Immature natural killer cell (primary cell): ENCODE measurements at regions not wholly inside any gene's neighbourhood (a gene's known extent, or its start where the extent isn't known, plus 50 kb on each side); places are given as distances from the start of the nearest gene placed in this dataset.
"Not testable (repeated sequence)": the region's sequence is repeated elsewhere in the genome, so short reads cannot be mapped to it uniquely, and the experiment has no call there.

ENCODE experiments used
- DNase-seq, 3 donors: peaks; one replicate each; pipeline ENCODE4 v3.0.0; 2022; ENCODE audit warnings: mixed read lengths in 1 of 3
- H3K27ac Mint-ChIP-seq, 6 donors: one replicate each; pipeline ENCODE4 v1.8.0; 2020; ENCODE audit warnings: mixed read lengths in 6 of 6, mild to moderate bottlenecking in 5 of 6, inconsistent platforms in 4 of 6, moderate library complexity in 3 of 6
- H3K27me3 Mint-ChIP-seq, 3 donors: one replicate each; pipeline ENCODE4 v1.8.0; 2020 to 2021; ENCODE audit warnings: low read depth in 3 of 3, mild to moderate bottlenecking in 3 of 3, mixed read lengths in 3 of 3, moderate library complexity in 3 of 3, inconsistent platforms in 1 of 3
- H3K36me3 Mint-ChIP-seq, 3 donors: one replicate each; pipeline ENCODE4 v1.8.0; 2020; ENCODE audit warnings: mixed read lengths in 3 of 3, inconsistent platforms in 2 of 3, mild to moderate bottlenecking in 2 of 3
- H3K4me1 Mint-ChIP-seq, 2 donors: one replicate each; pipeline ENCODE4 v1.8.0; 2020; ENCODE audit warnings: inconsistent platforms in 2 of 2, mild to moderate bottlenecking in 2 of 2, mixed read lengths in 2 of 2, moderate library complexity in 1 of 2
- H3K4me3 Mint-ChIP-seq, 5 donors: one replicate each; pipeline ENCODE4 v1.8.0; 2020; ENCODE audit warnings: mild to moderate bottlenecking in 5 of 5, mixed read lengths in 5 of 5, inconsistent platforms in 3 of 5, moderate library complexity in 3 of 5
- H3K9me3 Mint-ChIP-seq, 6 donors: one replicate each; pipeline ENCODE4 v1.8.0; 2020; ENCODE audit warnings: mild to moderate bottlenecking in 6 of 6, mixed read lengths in 6 of 6, inconsistent platforms in 4 of 6, moderate library complexity in 3 of 6

- not testable (repeated sequence) for H3K4me1 Mint-ChIP-seq, H3K27me3 Mint-ChIP-seq, H3K36me3 Mint-ChIP-seq, H3K4me3 Mint-ChIP-seq, DNase-seq, H3K27ac Mint-ChIP-seq
- H3K9me3 Mint-ChIP-seq: peaks cover 0 to 22% (median 9%) of the 10 kb centered on the region in 6 donors
Observed at GRCh38 chr18:66866427-66866940, 262.6 kb upstream of the CDH19 start.

- Mint-ChIP-seq H3K4me1 (no peaks in the 10 kb centered on the region), H3K27me3 (peaks cover 0 to 2% (median 0%) of the 10 kb centered on the region in 3 donors), H3K36me3 (no peaks in the 10 kb centered on the region), H3K9me3 (peaks cover 4 to 55% (median 17%) of the 10 kb centered on the region in 6 donors), H3K27ac (no peak overlapping the region), H3K4me3 (no peak overlapping the region)
- no peak for DNase-seq
Observed at GRCh38 chr18:66838340-66838987, 234.6 kb upstream of the CDH19 start.

- H3K4me3 Mint-ChIP-seq: no peak overlapping the region
- H3K9me3 Mint-ChIP-seq: peaks cover 6 to 44% (median 21%) of the 10 kb centered on the region in 6 donors
- H3K27ac Mint-ChIP-seq: no peak overlapping the region
- H3K36me3 Mint-ChIP-seq: no peaks in the 10 kb centered on the region
- DNase-seq: no peak
- H3K27me3 Mint-ChIP-seq: peaks cover 0 to 6% (median 1%) of the 10 kb centered on the region in 3 donors
- no peaks in the 10 kb centered on the region for H3K4me1 Mint-ChIP-seq
Observed at GRCh38 chr18:66833646-66834045, 229.8 kb upstream of the CDH19 start.

- no peak for DNase-seq
- Mint-ChIP-seq H3K27me3 (peaks cover 0 to 2% (median 1%) of the 10 kb centered on the region in 3 donors), H3K4me1 (no peaks in the 10 kb centered on the region), H3K36me3 (no peaks in the 10 kb centered on the region), H3K4me3 (no peak overlapping the region), H3K9me3 (peaks cover 2 to 61% (median 24%) of the 10 kb centered on the region in 6 donors), H3K27ac (no peak overlapping the region)
Observed at GRCh38 chr18:66826211-66826610, 222.3 kb upstream of the CDH19 start.

- no peak overlapping the region for H3K4me3 Mint-ChIP-seq
- H3K4me1 Mint-ChIP-seq: no peaks in the 10 kb centered on the region
- H3K27ac Mint-ChIP-seq: no peak overlapping the region
- peaks cover 2 to 60% (median 22%) of the 10 kb centered on the region in 6 donors for H3K9me3 Mint-ChIP-seq
- DNase-seq: no peak
- H3K36me3 Mint-ChIP-seq: no peaks in the 10 kb centered on the region
- H3K27me3 Mint-ChIP-seq: no peaks in the 10 kb centered on the region
Observed at GRCh38 chr18:66825347-66825746, 221.5 kb upstream of the CDH19 start.

- H3K4me3 Mint-ChIP-seq: no peak overlapping the region
- H3K36me3 Mint-ChIP-seq: no peaks in the 10 kb centered on the region
- DNase-seq: no peak
- no peaks in the 10 kb centered on the region for H3K4me1 Mint-ChIP-seq
- no peak overlapping the region for H3K27ac Mint-ChIP-seq
- H3K9me3 Mint-ChIP-seq: peaks cover 4 to 50% (median 12%) of the 10 kb centered on the region in 6 donors
- no peaks in the 10 kb centered on the region for H3K27me3 Mint-ChIP-seq
Observed at GRCh38 chr18:66819235-66819634, 215.3 kb upstream of the CDH19 start.

- H3K4me1 Mint-ChIP-seq: no peaks in the 10 kb centered on the region
- H3K36me3 Mint-ChIP-seq: no peaks in the 10 kb centered on the region
- DNase-seq: no peak
- H3K9me3 Mint-ChIP-seq: peaks cover 6 to 48% (median 18%) of the 10 kb centered on the region in 6 donors
- no peak overlapping the region for H3K27ac Mint-ChIP-seq
- no peaks in the 10 kb centered on the region for H3K27me3 Mint-ChIP-seq
- no peak overlapping the region for H3K4me3 Mint-ChIP-seq
Observed at GRCh38 chr18:66813138-66813537, 209.2 kb upstream of the CDH19 start.

GRCh38 chr18:66795051-66795450 is 191.2 kb upstream of the CDH19 start:
- H3K36me3 Mint-ChIP-seq: no peaks in the 10 kb centered on the region
- H3K27me3 Mint-ChIP-seq: no peaks in the 10 kb centered on the region
- DNase-seq: no peak
- peaks cover 0 to 18% (median 6%) of the 10 kb centered on the region in 6 donors for H3K9me3 Mint-ChIP-seq
- H3K27ac Mint-ChIP-seq: no peak overlapping the region
- H3K4me1 Mint-ChIP-seq: no peaks in the 10 kb centered on the region
- no peak overlapping the region for H3K4me3 Mint-ChIP-seq

- Mint-ChIP-seq H3K27me3 (peaks cover 0 to 4% (median 0%) of the 10 kb centered on the region in 3 donors), H3K4me1 (no peaks in the 10 kb centered on the region), H3K9me3 (peaks cover 2 to 19% (median 9%) of the 10 kb centered on the region in 6 donors), H3K4me3 (no peak overlapping the region), H3K27ac (no peak overlapping the region), H3K36me3 (no peaks in the 10 kb centered on the region)
- DNase-seq: no peak
Observed at GRCh38 chr18:66792466-66792865, 188.6 kb upstream of the CDH19 start.

- no peaks in the 10 kb centered on the region for H3K4me1 Mint-ChIP-seq
- DNase-seq: no peak
- peaks cover 8 to 37% (median 13%) of the 10 kb centered on the region in 6 donors for H3K9me3 Mint-ChIP-seq
- peaks cover 0 to 2% (median 0%) of the 10 kb centered on the region in 3 donors for H3K27me3 Mint-ChIP-seq
- H3K27ac Mint-ChIP-seq: no peak overlapping the region
- no peak overlapping the region for H3K4me3 Mint-ChIP-seq
- no peaks in the 10 kb centered on the region for H3K36me3 Mint-ChIP-seq
Observed at GRCh38 chr18:66780609-66781008, 176.7 kb upstream of the CDH19 start.

GRCh38 chr18:66778048-66778447 is 174.2 kb upstream of the CDH19 start:
- Mint-ChIP-seq H3K4me1 (no peaks in the 10 kb centered on the region), H3K36me3 (no peaks in the 10 kb centered on the region), H3K27me3 (peaks cover 0 to 2% (median 0%) of the 10 kb centered on the region in 3 donors), H3K27ac (no peak overlapping the region), H3K4me3 (no peak overlapping the region), H3K9me3 (peaks cover 9 to 53% (median 20%) of the 10 kb centered on the region in 6 donors)
- DNase-seq: no peak

GRCh38 chr18:66769375-66769774 is 165.5 kb upstream of the CDH19 start:
- Mint-ChIP-seq H3K27ac (no peak overlapping the region), H3K36me3 (no peaks in the 10 kb centered on the region), H3K4me1 (no peaks in the 10 kb centered on the region), H3K9me3 (peaks cover 15 to 47% (median 18%) of the 10 kb centered on the region in 6 donors), H3K4me3 (no peak overlapping the region), H3K27me3 (no peaks in the 10 kb centered on the region)
- DNase-seq: no peak

GRCh38 chr18:66764230-66764629 is 160.3 kb upstream of the CDH19 start:
- Mint-ChIP-seq H3K4me3 (no peak overlapping the region), H3K4me1 (no peaks in the 10 kb centered on the region), H3K27me3 (no peaks in the 10 kb centered on the region), H3K36me3 (no peaks in the 10 kb centered on the region), H3K9me3 (peaks cover 7 to 51% (median 15%) of the 10 kb centered on the region in 6 donors), H3K27ac (no peak overlapping the region)
- DNase-seq: no peak

- H3K27ac Mint-ChIP-seq: no peak overlapping the region
- no peaks in the 10 kb centered on the region for H3K27me3 Mint-ChIP-seq
Observed at GRCh38 chr18:66761166-66761565, 157.3 kb upstream of the CDH19 start.

GRCh38 chr18:66760559-66760958 is 156.7 kb upstream of the CDH19 start:
- Mint-ChIP-seq H3K27ac (no peak overlapping the region), H3K4me1 (no peaks in the 10 kb centered on the region), H3K27me3 (no peaks in the 10 kb centered on the region), H3K9me3 (peaks cover 0 to 54% (median 12%) of the 10 kb centered on the region in 6 donors), H3K36me3 (no peaks in the 10 kb centered on the region), H3K4me3 (no peak overlapping the region)
- no peak for DNase-seq

More at GRCh38 chr18:66761166-66761565, 157.3 kb upstream of the CDH19 start:
- DNase-seq: no peak
- Mint-ChIP-seq H3K4me3 (no peak overlapping the region), H3K4me1 (no peaks in the 10 kb centered on the region), H3K9me3 (peaks cover under 1 to 54% (median 14%) of the 10 kb centered on the region in 6 donors), H3K36me3 (no peaks in the 10 kb centered on the region)
